ENCODE measurements at regions not wholly inside any gene's neighbourhood (a gene's known extent, or its start where the extent isn't known, plus 50 kb on each side); places are given as distances from the start of the nearest gene placed in this dataset.

- no peak for TF ChIP-seq CTCF (conservative IDR thresholded peaks at IDR 0.05; ENCODE audit: low read length)
- no peak for TF ChIP-seq EZH2phosphoT487 (IDR thresholded peaks at IDR 0.05; ENCODE audit: borderline replicate concordance)
These were observed 561.9 kb upstream of the SOX9 start for GRCh38 chr17:71558901-71559300.

All from Loucy (cell line).